ENCODE measurements at regions not wholly inside any gene's neighbourhood (a gene's known extent, or its start where the extent isn't known, plus 50 kb on each side); places are given as distances from the start of the nearest gene placed in this dataset.
"Not testable (repeated sequence)": the region's sequence is repeated elsewhere in the genome, so short reads cannot be mapped to it uniquely, and the experiment has no call there.

- no peak for TF ChIP-seq CTCF (IDR thresholded peaks at IDR 0.05; ENCODE audit: low read depth, low read length, missing control alignments)
- H3K4me3 ChIP-seq (ENCODE audit: low read depth, low read length): no peak overlapping the region
- no peak for DNase-seq (ENCODE audit: low read depth)
- in situ Hi-C loops (cut with HindIII; ENCODE audit: low sequenced_read_pairs): no loop called here
Observed at GRCh38 chr15:91369823-91370222, 269.8 kb downstream of the SV2B start.

GRCh38 chr15:91371345-91371744 lies 271.3 kb downstream of the SV2B start:
- H3K4me3 ChIP-seq (ENCODE audit: low read depth, low read length); in situ Hi-C loops (cut with HindIII; ENCODE audit: low sequenced_read_pairs); DNase-seq (ENCODE audit: low read depth): not testable (repeated sequence)

- in situ Hi-C loops (cut with HindIII; ENCODE audit: low sequenced_read_pairs): no loop called here
- TF ChIP-seq CTCF (IDR thresholded peaks at IDR 0.05; ENCODE audit: low read depth, low read length, missing control alignments): no peak
- H3K4me3 ChIP-seq (ENCODE audit: low read depth, low read length): no peak overlapping the region
- no peak for DNase-seq (ENCODE audit: low read depth)
Observed at GRCh38 chr15:91374336-91374735, 274.3 kb downstream of the SV2B start.

DNA sequence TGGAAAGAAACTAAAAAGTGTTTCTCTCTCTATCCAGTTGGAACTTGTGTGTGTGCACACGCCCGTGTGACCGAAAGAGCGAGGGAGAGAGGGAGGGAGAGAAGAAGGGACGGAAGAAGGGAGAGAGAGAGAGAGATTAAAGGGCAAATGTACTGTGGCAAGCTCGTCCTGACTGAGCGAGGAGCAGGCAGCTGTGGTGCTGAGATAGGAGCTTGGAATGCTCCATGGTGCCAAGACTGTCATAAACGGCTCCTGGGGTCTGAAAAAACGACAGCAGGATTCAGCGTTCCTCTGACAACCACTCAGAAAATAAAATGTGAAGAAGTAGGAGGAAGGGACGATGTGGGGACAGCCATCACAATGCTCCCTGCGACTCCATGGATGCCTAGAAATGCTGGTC lies 276.0 kb downstream of the SV2B start:
- no peak for DNase-seq (ENCODE audit: low read depth)
- TF ChIP-seq CTCF (IDR thresholded peaks at IDR 0.05; ENCODE audit: low read depth, low read length, missing control alignments): no peak
- in situ Hi-C loops (cut with HindIII; ENCODE audit: low sequenced_read_pairs): no loop called here
- no peak overlapping the region for H3K4me3 ChIP-seq (ENCODE audit: low read depth, low read length)

- no peak overlapping the region for H3K4me3 ChIP-seq (ENCODE audit: low read depth, low read length)
- DNase-seq (ENCODE audit: low read depth): no peak
- in situ Hi-C loops (cut with HindIII; ENCODE audit: low sequenced_read_pairs): no loop called here
- no peak for TF ChIP-seq CTCF (IDR thresholded peaks at IDR 0.05; ENCODE audit: low read depth, low read length, missing control alignments)
Observed at GRCh38 chr15:91380114-91380513, 280.1 kb downstream of the SV2B start.

DNA sequence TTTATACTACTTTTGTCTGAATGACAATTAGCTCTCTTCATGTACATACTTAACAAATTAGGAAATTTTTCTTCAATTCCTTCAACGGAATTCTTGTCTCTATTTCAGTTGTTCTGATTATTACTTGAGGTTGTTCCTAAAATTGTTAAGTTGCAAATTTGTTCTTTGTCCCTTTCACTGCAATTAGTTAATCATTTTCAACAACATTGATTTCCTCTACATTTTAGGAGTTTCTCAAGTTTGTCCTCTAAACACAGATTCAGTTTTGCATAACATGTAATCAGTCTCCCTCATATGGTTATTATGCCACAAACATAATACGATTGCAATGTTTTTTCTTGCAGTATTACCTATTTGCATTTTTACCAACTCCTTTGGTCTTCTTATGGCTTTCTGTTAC lies 283.5 kb downstream of the SV2B start:
- TF ChIP-seq CTCF (IDR thresholded peaks at IDR 0.05; ENCODE audit: low read depth, low read length, missing control alignments): no peak
- no peak for DNase-seq (ENCODE audit: low read depth)
- in situ Hi-C loops (cut with HindIII; ENCODE audit: low sequenced_read_pairs): no loop called here
- H3K4me3 ChIP-seq (ENCODE audit: low read depth, low read length): no peak overlapping the region

DNA sequence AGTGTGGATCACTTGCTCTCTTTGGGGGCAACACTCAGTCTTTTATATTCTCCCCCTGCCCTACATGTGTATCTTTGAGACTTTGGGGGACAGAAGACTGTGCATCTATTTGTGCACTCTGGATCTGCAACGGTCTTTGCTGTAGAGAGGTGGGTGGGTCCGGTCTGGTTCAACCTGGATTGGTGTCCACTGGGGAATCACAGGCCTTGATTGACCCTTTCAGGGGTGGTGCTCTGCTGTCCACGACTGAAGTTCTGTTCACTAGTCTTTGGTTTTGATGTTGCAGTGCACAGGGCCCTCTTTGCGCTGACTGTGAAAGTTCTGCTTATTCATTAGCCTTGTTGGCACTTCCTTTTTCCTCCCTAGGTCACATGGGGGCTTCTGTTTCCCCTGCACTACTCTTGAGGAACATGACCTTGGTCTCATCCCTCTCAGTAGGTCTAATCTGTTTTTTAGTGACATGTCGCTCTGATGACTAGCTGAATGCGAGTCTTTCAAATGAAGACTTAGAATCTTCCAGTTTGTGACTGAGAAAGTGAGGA lies 284.2 kb downstream of the SV2B start:
- no peak for TF ChIP-seq CTCF (IDR thresholded peaks at IDR 0.05; ENCODE audit: low read depth, low read length, missing control alignments)
- in situ Hi-C loops (cut with HindIII; ENCODE audit: low sequenced_read_pairs): no loop called here
- DNase-seq (ENCODE audit: low read depth): no peak
- no peak overlapping the region for H3K4me3 ChIP-seq (ENCODE audit: low read depth, low read length)
